Right cardiac atrium (tissue), 5 donors: ENCODE measurements at regions not wholly inside any gene's neighbourhood (a gene's known extent, or its start where the extent isn't known, plus 50 kb on each side); places are given as distances from the start of the nearest gene placed in this dataset.
A peak's percentile ranks its signal among the peaks of the same experiment; 100 is the strongest.

Source experiments
- ATAC-seq, 2 donors: fragments of 200-7000 bp; cut with Tn5 transposase; one replicate each; pipeline versions ENCODE4 v1.8.0 to v1.9.1; 2020; ENCODE audit warnings: moderate library complexity in 2 of 2, mild to moderate bottlenecking in 1 of 2
- DNase-seq, 3 donors: peaks; one replicate each; pipeline ENCODE4 v3.0.0-alpha.2; 2020
- H3K27ac ChIP-seq: one replicate; pipeline ENCODE4 v1.5.1; 2013; ENCODE audit warnings: mild to moderate bottlenecking, low read length, control low read depth, moderate library complexity
- H3K27me3 ChIP-seq: one replicate; pipeline ENCODE4 v1.6.1; 2013; ENCODE audit not compliant: control insufficient read depth, insufficient read depth
- H3K4me1 ChIP-seq: one replicate; pipeline ENCODE4 v1.6.1; 2013; ENCODE audit warnings: low read length; ENCODE audit not compliant: control insufficient read depth, insufficient read depth
- H3K4me3 ChIP-seq: one replicate; pipeline ENCODE4 v1.5.1; 2013; ENCODE audit warnings: low read length, control low read depth
- H3K9me3 ChIP-seq: one replicate; pipeline ENCODE4 v1.6.1; 2013; ENCODE audit warnings: low read length; ENCODE audit not compliant: control insufficient read depth
- whole genome bisulfite sequencing: extraction: QIAGEN DNeasy Blood & Tissue Kit; methylation state at CpG from one replicate; pipeline ENCODE4 v1.1.7; 2013; 5-methylcytosine and 5-hydroxymethylcytosine counted together
- intact Hi-C, 4 donors: fragments of 100-400 bp; cut with DNase I; formaldehyde crosslinking; loops; one replicate each; pipeline versions ENCODE4 v1.11.0 to v1.14.0; 2022 to 2023
- donor health status: healthy with polysubstance abuse.
- donor health status: DM: no; HTN: yes; CAD: no.
- donor health status: DM: no; HTN: no; CAD: no.
- donor health status: DM: no; HTN: yes; CAD: no; lungs with severe emphysema.
- donor health status: DM: yes; HTN: yes; CAD: no.

- no peaks in the 10 kb centered on the region for H3K9me3 ChIP-seq
- intact Hi-C loops, result no loop called here
- 61% methylated on average over 7 of the region's 7 CpGs for WGBS
- H3K4me3 ChIP-seq, result no peak overlapping the region
- no peak overlapping the region for H3K27ac ChIP-seq
- ATAC-seq (no peak), DNase-seq (no peak)
- no peaks in the 10 kb centered on the region for H3K27me3 ChIP-seq
- peaks cover 2% of the 10 kb centered on the region for H3K4me1 ChIP-seq
Observed at GRCh38 chr10:29962166-29962850, 97.1 kb downstream of the JCAD start.

GRCh38 chr10:29961351-29961750, 98.0 kb downstream of the JCAD start:
- ATAC-seq (no peak), DNase-seq (no peak)
- H3K9me3 ChIP-seq, result no peaks in the 10 kb centered on the region
- WGBS, result 95% methylated on average over 6 of the region's 6 CpGs
- intact Hi-C loops, result no loop called here
- no peak overlapping the region for H3K27ac ChIP-seq
- H3K27me3 ChIP-seq, result no peaks in the 10 kb centered on the region
- no peak overlapping the region for H3K4me3 ChIP-seq
- peaks cover 2% of the 10 kb centered on the region for H3K4me1 ChIP-seq

GRCh38 chr10:29960261-29960660, 99.1 kb downstream of the JCAD start:
- 92% methylated on average over 3 of the region's 3 CpGs for WGBS
- no peak overlapping the region for H3K4me3 ChIP-seq
- ATAC-seq (no peak), DNase-seq (no peak)
- peaks cover 2% of the 10 kb centered on the region for H3K4me1 ChIP-seq
- H3K27ac ChIP-seq, result no peak overlapping the region
- H3K27me3 ChIP-seq, result no peaks in the 10 kb centered on the region
- intact Hi-C loops, result no loop called here
- no peaks in the 10 kb centered on the region for H3K9me3 ChIP-seq

- no peaks in the 10 kb centered on the region for H3K9me3 ChIP-seq
- H3K27ac ChIP-seq, result no peak overlapping the region
- H3K4me1 ChIP-seq, result peaks cover 2% of the 10 kb centered on the region
- ATAC-seq, result no peak
- intact Hi-C loops, result no loop called here
- 71% methylated on average over 18 of the region's 18 CpGs for WGBS
- H3K27me3 ChIP-seq, result no peaks in the 10 kb centered on the region
- no peak for DNase-seq
- no peak overlapping the region for H3K4me3 ChIP-seq
Observed at GRCh38 chr10:29959586-29959985, 99.8 kb downstream of the JCAD start.

- Histone ChIP-seq H3K27ac (no peak overlapping the region), H3K4me1 (peaks cover 2% of the 10 kb centered on the region), H3K9me3 (no peaks in the 10 kb centered on the region), H3K27me3 (no peaks in the 10 kb centered on the region), H3K4me3 (no peak overlapping the region)
- DNase-seq (no peak), ATAC-seq (no peak)
- WGBS, result 96% methylated on average over 4 of the region's 4 CpGs
- intact Hi-C loops, result no loop called here
Observed at GRCh38 chr10:29958440-29958839, 100.9 kb downstream of the JCAD start.

- ATAC-seq (peak; percentile 56 to 61), DNase-seq (peak; percentile 67 to 91 (median 85))
- Histone ChIP-seq H3K4me3 (no peak overlapping the region), H3K9me3 (no peaks in the 10 kb centered on the region), H3K4me1 (peaks cover 2% of the 10 kb centered on the region), H3K27ac (no peak overlapping the region), H3K27me3 (no peaks in the 10 kb centered on the region)
- intact Hi-C loops, result no loop called here
- 26% methylated on average over 4 of the region's 4 CpGs for WGBS
Observed at GRCh38 chr10:29957907-29958331, 101.5 kb downstream of the JCAD start.

GRCh38 chr10:29957236-29957635, 102.2 kb downstream of the JCAD start:
- no peak overlapping the region for H3K4me3 ChIP-seq
- 75% methylated on average over 4 of the region's 4 CpGs for WGBS
- no peak for ATAC-seq
- H3K27ac ChIP-seq, result no peak overlapping the region
- no peaks in the 10 kb centered on the region for H3K9me3 ChIP-seq
- H3K27me3 ChIP-seq, result no peaks in the 10 kb centered on the region
- intact Hi-C loops, result no loop called here
- DNase-seq, result no peak
- H3K4me1 ChIP-seq, result peaks cover 2% of the 10 kb centered on the region

- WGBS, result 92% methylated on average over 7 of the region's 7 CpGs
Observed at GRCh38 chr10:29956335-29956924, 103.0 kb downstream of the JCAD start.

GRCh38 chr10:29955329-29955935, 104.0 kb downstream of the JCAD start:
- no peak overlapping the region for H3K27ac ChIP-seq
- no peaks in the 10 kb centered on the region for H3K9me3 ChIP-seq
- peaks cover 2% of the 10 kb centered on the region for H3K4me1 ChIP-seq
- no peak overlapping the region for H3K4me3 ChIP-seq
- intact Hi-C loops, result no loop called here
- no peak for ATAC-seq
- 81% methylated on average over 4 of the region's 4 CpGs for WGBS
- DNase-seq, result no peak
- H3K27me3 ChIP-seq, result no peaks in the 10 kb centered on the region

More at GRCh38 chr10:29956335-29956924, 103.0 kb downstream of the JCAD start:
- ATAC-seq, result no peak
- intact Hi-C loops, result no loop called here
- Histone ChIP-seq H3K4me1 (peaks cover 2% of the 10 kb centered on the region), H3K9me3 (no peaks in the 10 kb centered on the region), H3K27ac (no peak overlapping the region), H3K27me3 (no peaks in the 10 kb centered on the region), H3K4me3 (no peak overlapping the region)
- DNase-seq, result no peak

- H3K27me3 ChIP-seq, result no peaks in the 10 kb centered on the region
- H3K4me3 ChIP-seq, result no peak overlapping the region
- 64% methylated on average over 11 of the region's 11 CpGs for WGBS
- H3K9me3 ChIP-seq, result no peaks in the 10 kb centered on the region
- DNase-seq (peak in 1 of 3 donors; percentile 46), ATAC-seq (no peak)
- H3K27ac ChIP-seq, result no peak overlapping the region
- peaks cover 5% of the 10 kb centered on the region for H3K4me1 ChIP-seq
- intact Hi-C loops, result no loop called here
Observed at GRCh38 chr10:29951441-29951931, 107.9 kb downstream of the JCAD start.

GRCh38 chr10:29950391-29950790, 109.0 kb downstream of the JCAD start:
- Histone ChIP-seq H3K4me3 (no peak overlapping the region), H3K27ac (no peak overlapping the region), H3K4me1 (peaks cover 5% of the 10 kb centered on the region), H3K27me3 (no peaks in the 10 kb centered on the region), H3K9me3 (no peaks in the 10 kb centered on the region)
- WGBS, result 66% methylated on average over 5 of the region's 5 CpGs
- DNase-seq, result no peak
- no peak for ATAC-seq
- intact Hi-C loops, result no loop called here
